ENCODE measurements at regions not wholly inside any gene's neighbourhood (a gene's known extent, or its start where the extent isn't known, plus 50 kb on each side); places are given as distances from the start of the nearest gene placed in this dataset.

- no peak overlapping the region for H3K4me3 ChIP-seq
- no peaks in the 10 kb centered on the region for H3K9me3 ChIP-seq
- DNase-seq (ENCODE audit: low read depth in 1 of 2, low spot score in 1 of 2) (no peak), ATAC-seq (no peak), FAIRE-seq (no peak)
- no peak overlapping the region for H3K27ac ChIP-seq
- ChIA-PET CTCF (no interaction called here), POLR2A (no interaction called here)
- no peaks in the 10 kb centered on the region for H3K4me1 ChIP-seq
- no peak for TF ChIP-seq TP53 (CRISPR knock-in tag; IDR thresholded peaks at IDR 0.05)
- TF ChIP-seq HOXB5 (CRISPR knock-in tag; IDR thresholded peaks at IDR 0.05): no peak
- no peak for TF ChIP-seq CHD4 (IDR thresholded peaks at IDR 0.05; ENCODE audit: borderline replicate concordance)
- 29% methylated on average over 3 of the region's 3 CpGs for WGBS (ENCODE audit: missing lambda C conversion rate)
- no peak overlapping the region for H3K4me2 ChIP-seq
These were observed 292.9 kb downstream of the PRDM5 start for GRCh38 chr4:120629546-120630108.

- no peak for TF ChIP-seq NPAS2 (CRISPR knock-in tag; IDR thresholded peaks at IDR 0.05; ENCODE audit: borderline replicate concordance)
- TF ChIP-seq NFE2L2 (conservative IDR thresholded peaks at IDR 0.05; ENCODE audit: low read length): no peak
- no peak for TF ChIP-seq POLR2A (IDR thresholded peaks at IDR 0.05; ENCODE audit: low read length)
- ATAC-seq: no peak
- CTCF ChIA-PET: no interaction called here
- no peak for FAIRE-seq
- Histone ChIP-seq H3K4me1 (no peaks in the 10 kb centered on the region), H3K4me2 (no peak overlapping the region), H3K27ac (no peak overlapping the region), H3K4me3 (no peak overlapping the region), H3K9me3 (no peaks in the 10 kb centered on the region)
- no peak for DNase-seq (ENCODE audit: low read depth in 1 of 2, low spot score in 1 of 2)
- POLR2A ChIA-PET: no interaction called here
These were observed 299.9 kb downstream of the PRDM5 start for GRCh38 chr4:120622601-120623000.

GRCh38 chr4:120617171-120617570 is 305.4 kb downstream of the PRDM5 start:
- H3K4me2 ChIP-seq: no peak overlapping the region
- no peaks in the 10 kb centered on the region for H3K4me1 ChIP-seq
- H3K27ac ChIP-seq: no peak overlapping the region
- ChIA-PET POLR2A (no interaction called here), CTCF (no interaction called here)
- TF ChIP-seq ELK1 (IDR thresholded peaks at IDR 0.05; ENCODE audit: low read depth, low read length) (no peak), HDAC2 (IDR thresholded peaks at IDR 0.05) (no peak), HES2 (IDR thresholded peaks at IDR 0.05) (no peak), TP53 (CRISPR knock-in tag; IDR thresholded peaks at IDR 0.05) (no peak)
- ATAC-seq (no peak), DNase-seq (ENCODE audit: low read depth in 1 of 2, low spot score in 1 of 2) (no peak), FAIRE-seq (no peak)
- no peaks in the 10 kb centered on the region for H3K9me3 ChIP-seq
- no peak overlapping the region for H3K4me3 ChIP-seq

- no peak for ATAC-seq
- H3K4me3 ChIP-seq: no peak overlapping the region
- no peaks in the 10 kb centered on the region for H3K9me3 ChIP-seq
- POLR2A ChIA-PET: no interaction called here
- CTCF ChIA-PET: no interaction called here
- no peak for TF ChIP-seq POLR2AphosphoS2 (conservative IDR thresholded peaks at IDR 0.05; ENCODE audit: low read length)
- no peak for TF ChIP-seq HOXB5 (CRISPR knock-in tag; IDR thresholded peaks at IDR 0.05)
- TF ChIP-seq ATOH8 (CRISPR knock-in tag; IDR thresholded peaks at IDR 0.05; ENCODE audit: low read depth): no peak
- no peak for TF ChIP-seq CTCF (IDR thresholded peaks at IDR 0.05)
- no peak for TF ChIP-seq HDAC2 (IDR thresholded peaks at IDR 0.05)
- no peak for TF ChIP-seq ZC3H11A (IDR thresholded peaks at IDR 0.05)
- no peak for TF ChIP-seq MAX (IDR thresholded peaks at IDR 0.05)
- no peaks in the 10 kb centered on the region for H3K4me1 ChIP-seq
- 55% methylated on average over 1 of the region's 1 CpG for WGBS (ENCODE audit: missing lambda C conversion rate)
- H3K4me2 ChIP-seq: no peak overlapping the region
- FAIRE-seq: no peak
- no peak overlapping the region for H3K27ac ChIP-seq
- no peak for DNase-seq (ENCODE audit: low read depth in 1 of 2, low spot score in 1 of 2)
These were observed 306.5 kb downstream of the PRDM5 start for GRCh38 chr4:120616041-120616440.

Measured in A549 (cell line).